ENCODE measurements at regions not wholly inside any gene's neighbourhood (a gene's known extent, or its start where the extent isn't known, plus 50 kb on each side); places are given as distances from the start of the nearest gene placed in this dataset.

DNA sequence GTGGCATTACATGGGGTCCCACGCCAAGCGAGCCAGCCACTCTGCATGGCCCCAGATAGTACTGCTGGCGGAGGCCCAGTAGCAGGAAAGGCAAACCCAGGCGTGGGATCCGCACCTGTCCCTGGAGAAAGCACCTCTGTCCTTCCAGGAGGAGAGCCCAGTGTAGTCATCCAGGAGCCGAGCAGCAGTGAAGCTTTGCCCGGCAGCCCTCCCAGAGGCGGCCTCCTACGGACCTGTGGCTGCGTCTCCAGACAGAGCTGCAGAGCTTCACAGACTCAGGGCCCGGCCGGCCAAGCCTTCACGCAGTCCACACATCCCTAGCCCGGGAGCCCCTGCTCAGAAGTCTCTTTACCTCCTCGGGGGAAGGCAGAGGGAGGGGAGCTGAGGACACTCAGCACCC, 100.8 kb upstream of the PPP1R26 start:
- Histone ChIP-seq H3K27me3 (no peaks in the 10 kb centered on the region), H3K4me1 (no peaks in the 10 kb centered on the region), H3K27ac (no peak overlapping the region), H3F3A (ENCODE audit: low read depth) (no peaks in the 10 kb centered on the region), H2AFZ (replicated peaks) (no peak overlapping the region), H4K20me1 (ENCODE audit: low read depth) (no peaks in the 10 kb centered on the region), H3K36me3 (no peaks in the 10 kb centered on the region), H3K9ac (no peak overlapping the region), H3K4me2 (no peak overlapping the region), H3K9me3 (ENCODE audit: low read depth) (no peaks in the 10 kb centered on the region), H3K4me3 (no peak overlapping the region), H3K79me2 (ENCODE audit: low read depth) (no peaks in the 10 kb centered on the region)
- peaks cover 16% of the 10 kb centered on the region for H3K27me3 Mint-ChIP-seq (ENCODE audit: insufficient read depth, low read depth)
- no peak overlapping the region for H3K27ac Mint-ChIP-seq
- H3K9me3 Mint-ChIP-seq = no peaks in the 10 kb centered on the region
- no peaks in the 10 kb centered on the region for H3K36me3 Mint-ChIP-seq
- TF ChIP-seq CTCF (IDR thresholded peaks at IDR 0.05) (no peak), EZH2phosphoT487 (IDR thresholded peaks at IDR 0.05) (no peak), EZH2 (IDR thresholded peaks at IDR 0.05) (no peak)
- H3K4me1 Mint-ChIP-seq = peaks cover 9% of the 10 kb centered on the region
- no peak for DNase-seq (ENCODE audit: low spot score)
- H3K4me3 Mint-ChIP-seq = no peak overlapping the region

- H3K4me1 Mint-ChIP-seq = peaks cover 2% of the 10 kb centered on the region
- Histone ChIP-seq H3F3A (ENCODE audit: low read depth) (no peaks in the 10 kb centered on the region), H3K27ac (no peak overlapping the region), H3K4me3 (no peak overlapping the region), H4K20me1 (ENCODE audit: low read depth) (no peaks in the 10 kb centered on the region), H3K4me1 (no peaks in the 10 kb centered on the region), H3K4me2 (no peak overlapping the region), H3K36me3 (no peaks in the 10 kb centered on the region), H2AFZ (replicated peaks) (no peak overlapping the region), H3K9ac (no peak overlapping the region), H3K27me3 (no peaks in the 10 kb centered on the region), H3K79me2 (ENCODE audit: low read depth) (no peaks in the 10 kb centered on the region), H3K9me3 (ENCODE audit: low read depth) (no peaks in the 10 kb centered on the region)
- H3K9me3 Mint-ChIP-seq = no peaks in the 10 kb centered on the region
- H3K27ac Mint-ChIP-seq = no peak overlapping the region
- H3K36me3 Mint-ChIP-seq = no peaks in the 10 kb centered on the region
- TF ChIP-seq CTCF (IDR thresholded peaks at IDR 0.05) (no peak), EZH2phosphoT487 (IDR thresholded peaks at IDR 0.05) (no peak), EZH2 (IDR thresholded peaks at IDR 0.05) (no peak)
- H3K4me3 Mint-ChIP-seq = peak overlapping the region; percentile 43
- H3K27me3 Mint-ChIP-seq (ENCODE audit: insufficient read depth, low read depth) = peaks cover 13% of the 10 kb centered on the region
- DNase-seq (ENCODE audit: low spot score) = no peak
Observed at GRCh38 chr9:135379540-135380267, 99.9 kb upstream of the PPP1R26 start.

- Histone ChIP-seq H4K20me1 (ENCODE audit: low read depth) (no peaks in the 10 kb centered on the region), H3K9me3 (ENCODE audit: low read depth) (no peaks in the 10 kb centered on the region), H3K4me3 (no peak overlapping the region), H3K4me1 (no peaks in the 10 kb centered on the region), H3K4me2 (no peak overlapping the region), H3K27ac (no peak overlapping the region), H3K36me3 (no peaks in the 10 kb centered on the region), H3K79me2 (ENCODE audit: low read depth) (no peaks in the 10 kb centered on the region), H3K27me3 (no peaks in the 10 kb centered on the region), H3F3A (ENCODE audit: low read depth) (no peaks in the 10 kb centered on the region), H3K9ac (no peak overlapping the region), H2AFZ (replicated peaks) (no peak overlapping the region)
- H3K27ac Mint-ChIP-seq = no peak overlapping the region
- no peaks in the 10 kb centered on the region for H3K36me3 Mint-ChIP-seq
- H3K27me3 Mint-ChIP-seq (ENCODE audit: insufficient read depth, low read depth) = peaks cover 12% of the 10 kb centered on the region
- no peaks in the 10 kb centered on the region for H3K9me3 Mint-ChIP-seq
- TF ChIP-seq EZH2phosphoT487 (IDR thresholded peaks at IDR 0.05) (no peak), EZH2 (IDR thresholded peaks at IDR 0.05) (no peak), CTCF (IDR thresholded peaks at IDR 0.05) (no peak)
- peak overlapping the region; percentile 43 for H3K4me3 Mint-ChIP-seq
- peaks cover 2% of the 10 kb centered on the region for H3K4me1 Mint-ChIP-seq
- DNase-seq (ENCODE audit: low spot score) = no peak
Observed at GRCh38 chr9:135380311-135380960, 99.1 kb upstream of the PPP1R26 start.
